H1 (cell line): ENCODE measurements at regions not wholly inside any gene's neighbourhood (a gene's known extent, or its start where the extent isn't known, plus 50 kb on each side); places are given as distances from the start of the nearest gene placed in this dataset.

Experiments used
- CTCF ChIA-PET: fragments of 300-600 bp; sonication (Branson Sonifier 250); formaldehyde crosslinking; loops from one replicate; lab custom pipeline; 2021; ENCODE audit not compliant: partially characterized antibody; lab: Charles Lee
- POLR2A ChIA-PET: fragments of 300-600 bp; sonication (Branson Sonifier 250); formaldehyde crosslinking; loops from one replicate; lab custom pipeline; 2021; ENCODE audit warnings: inconsistent platforms; ENCODE audit not compliant: partially characterized antibody; lab: Charles Lee
- DNase-seq, 2 experiments: peaks; one replicate each; pipeline versions ENCODE4 v3.0.0 to v3.0.0-alpha.2; 2010 to 2022; ENCODE audit warnings: low spot score in 2 of 2, low read depth in 1 of 2, mixed read lengths in 1 of 2
- FAIRE-seq: peaks from 2 replicates; lab custom pipeline; 2011; peaks lifted over from hg19 to GRCh38; lab: Jason Lieb, UNC
- H2AFZ ChIP-seq: 2 replicates; pipeline ENCODE4 v1.8.1; 2012; ENCODE audit warnings: low read length, inconsistent platforms
- H2AK5ac ChIP-seq: 2 replicates; pipeline ENCODE4 v1.6.1; 2013; ENCODE audit warnings: low read depth, low read length
- H2BK120ac ChIP-seq: replicated peaks from 2 replicates; pipeline ENCODE3; 2013; ENCODE audit warnings: low read depth, low read length, inconsistent platforms
- H2BK12ac ChIP-seq: 2 replicates; pipeline ENCODE4 v1.6.1; 2013; ENCODE audit warnings: low read depth, low read length
- H2BK15ac ChIP-seq: 2 replicates; pipeline ENCODE4 v1.6.1; 2013; ENCODE audit warnings: low read length
- H2BK20ac ChIP-seq: 2 replicates; pipeline ENCODE4 v1.6.1; 2013; ENCODE audit warnings: low read length
- H2BK5ac ChIP-seq: 2 replicates; pipeline ENCODE4 v1.6.1; 2013; ENCODE audit warnings: low read depth, low read length
- H3K14ac ChIP-seq: 2 replicates; pipeline ENCODE4 v1.6.1; 2013; ENCODE audit warnings: inconsistent platforms; ENCODE audit not compliant: insufficient read length
- H3K18ac ChIP-seq: 2 replicates; pipeline ENCODE4 v1.6.1; 2013; ENCODE audit warnings: low read length; ENCODE audit errors: extremely low read depth
- H3K23ac ChIP-seq: 2 replicates; pipeline ENCODE4 v1.6.1; 2013; ENCODE audit warnings: inconsistent platforms; ENCODE audit not compliant: insufficient read length
- H3K23me2 ChIP-seq: 2 replicates; pipeline ENCODE4 v1.6.1; 2013; ENCODE audit warnings: low read depth, low read length
- H3K27ac ChIP-seq: 2 replicates; pipeline ENCODE4 v1.6.1; 2011; ENCODE audit warnings: low read depth, low read length, inconsistent platforms
- H3K27me3 ChIP-seq, 4 experiments: replicated peaks in 1 of 4; 1 replicate in 1 of 4; 2 replicates in 3 of 4; pipeline versions ENCODE4 v1.6.1 to v1.8.1; 2011 to 2013; ENCODE audit warnings: low read length in 3 of 4, mild to moderate bottlenecking in 3 of 4, inconsistent platforms in 2 of 4, mixed read lengths in 2 of 4, moderate library complexity in 1 of 4; ENCODE audit not compliant: control insufficient read depth in 3 of 4, insufficient read depth in 3 of 4; ENCODE audit errors: extremely low read depth in 1 of 4
- H3K36me3 ChIP-seq, 4 experiments: 2 replicates each; pipeline versions ENCODE4 v1.6.1 to v1.8.1; 2011 to 2013; ENCODE audit warnings: mild to moderate bottlenecking in 4 of 4, low read length in 3 of 4, moderate library complexity in 2 of 4, control low read depth in 1 of 4, inconsistent platforms in 1 of 4; ENCODE audit not compliant: insufficient read depth in 4 of 4, control insufficient read depth in 2 of 4
- H3K4ac ChIP-seq: replicated peaks from 2 replicates; pipeline ENCODE3; 2013; ENCODE audit warnings: low read length, low read depth, mixed read lengths, inconsistent platforms; ENCODE audit not compliant: insufficient read length
- H3K4me1 ChIP-seq, 4 experiments: replicated peaks in 1 of 4; 1 replicate in 1 of 4; 2 replicates in 3 of 4; pipeline versions ENCODE4 v1.6.1 to v1.8.1; 2011 to 2013; ENCODE audit warnings: low read length in 3 of 4, inconsistent platforms in 2 of 4, mixed read lengths in 1 of 4; ENCODE audit not compliant: insufficient read depth in 4 of 4, control insufficient read depth in 3 of 4
- H3K4me2 ChIP-seq, 2 experiments: 2 replicates each; pipeline versions ENCODE4 v1.6.1 to v1.8.1; 2011 to 2013; ENCODE audit warnings: low read depth in 2 of 2, low read length in 2 of 2, control low read depth in 1 of 2, inconsistent platforms in 1 of 2, mild to moderate bottlenecking in 1 of 2; ENCODE audit not compliant: insufficient read depth in 1 of 2
- H3K4me3 ChIP-seq, 4 experiments: fragments of 200-600, 300-600 bp in 1 of 4; sonication (generic), shearing (Covaris generic), sonication (Bioruptor Twin) in 1 of 4; 2 replicates each; pipeline versions ENCODE4 v1.5.1 to v1.8.1; 2011 to 2016; ENCODE audit warnings: low read length in 4 of 4, low read depth in 3 of 4, control low read depth in 2 of 4, inconsistent platforms in 2 of 4, mild to moderate bottlenecking in 2 of 4, mixed read lengths in 1 of 4, moderate library complexity in 1 of 4; ENCODE audit not compliant: insufficient read depth in 2 of 4; ENCODE audit errors: extremely low read depth in 1 of 4
- H3K56ac ChIP-seq: replicated peaks from 2 replicates; pipeline ENCODE3; 2013; ENCODE audit warnings: low read depth, mild to moderate bottlenecking, mixed read lengths, low read length, inconsistent platforms; ENCODE audit not compliant: insufficient read length
- H3K79me1 ChIP-seq: 2 replicates; pipeline ENCODE4 v1.6.1; 2013; ENCODE audit warnings: low read depth, low read length, control low read depth
- H3K79me2 ChIP-seq, 2 experiments: 2 replicates each; pipeline versions ENCODE4 v1.6.1 to v1.8.1; 2012 to 2013; ENCODE audit warnings: low read length in 2 of 2, mild to moderate bottlenecking in 2 of 2, inconsistent platforms in 1 of 2; ENCODE audit not compliant: insufficient read depth in 2 of 2, control insufficient read depth in 1 of 2
- H3K9ac ChIP-seq, 4 experiments: replicated peaks in 1 of 4; 1 replicate in 1 of 4; 2 replicates in 3 of 4; pipeline versions ENCODE4 v1.6.1 to v1.8.1; 2011 to 2013; ENCODE audit warnings: low read depth in 3 of 4, low read length in 3 of 4, control low read depth in 2 of 4, mild to moderate bottlenecking in 2 of 4, moderate library complexity in 2 of 4, inconsistent platforms in 1 of 4; ENCODE audit errors: extremely low read depth in 1 of 4
- H3K9me3 ChIP-seq, 2 experiments: 2 replicates each; pipeline versions ENCODE4 v1.6.1 to v1.8.1; 2012 to 2013; ENCODE audit warnings: mild to moderate bottlenecking in 2 of 2, moderate library complexity in 2 of 2, control low read depth in 1 of 2, inconsistent platforms in 1 of 2, low read depth in 1 of 2, low read length in 1 of 2, mixed read lengths in 1 of 2; ENCODE audit not compliant: insufficient read depth in 2 of 2
- H4K20me1 ChIP-seq, 2 experiments: replicated peaks in 1 of 2; 2 replicates each; pipeline versions ENCODE3 to v1.8.1; 2011 to 2013; ENCODE audit warnings: inconsistent platforms in 2 of 2, low read length in 2 of 2, mild to moderate bottlenecking in 1 of 2; ENCODE audit not compliant: insufficient read depth in 2 of 2, control insufficient read depth in 1 of 2
- H4K5ac ChIP-seq: 2 replicates; pipeline ENCODE4 v1.6.1; 2013; ENCODE audit warnings: low read length, low read depth, mixed read lengths, inconsistent platforms; ENCODE audit not compliant: insufficient read length
- H4K8ac ChIP-seq: 2 replicates; pipeline ENCODE4 v1.8.0; 2013; ENCODE audit warnings: mild to moderate bottlenecking, moderate library complexity, low read length, inconsistent platforms; ENCODE audit not compliant: insufficient read depth; ENCODE audit errors: extremely low read depth
- H4K91ac ChIP-seq: replicated peaks from 2 replicates; pipeline ENCODE3; 2013; ENCODE audit warnings: low read length, mixed read lengths, inconsistent platforms; ENCODE audit not compliant: insufficient read length
- YY1 ChIP-seq: IDR thresholded peaks from 2 replicates; pipeline ENCODE4 v1.6.1; 2011; ENCODE audit warnings: low read depth, mild to moderate bottlenecking, low read length
- WGBS, 2 experiments: shearing (Covaris generic) in 1 of 2; methylation state at CpG; one replicate each; pipeline versions ENCODE4 v1.1.6 to v1.1.7; 2013 to 2015; ENCODE audit warnings: low lambda C conversion rate in 2 of 2, mixed read lengths in 2 of 2, inconsistent platforms in 1 of 2, low coverage in 1 of 2, missing lambda C conversion rate in 1 of 2; ENCODE audit not compliant: insufficient replicate concordance in 2 of 2, insufficient coverage in 1 of 2, insufficient read length in 1 of 2; ENCODE audit errors: extremely low coverage in 1 of 2, missing lambda C conversion rate in 1 of 2; 5-methylcytosine and 5-hydroxymethylcytosine counted together

DNA sequence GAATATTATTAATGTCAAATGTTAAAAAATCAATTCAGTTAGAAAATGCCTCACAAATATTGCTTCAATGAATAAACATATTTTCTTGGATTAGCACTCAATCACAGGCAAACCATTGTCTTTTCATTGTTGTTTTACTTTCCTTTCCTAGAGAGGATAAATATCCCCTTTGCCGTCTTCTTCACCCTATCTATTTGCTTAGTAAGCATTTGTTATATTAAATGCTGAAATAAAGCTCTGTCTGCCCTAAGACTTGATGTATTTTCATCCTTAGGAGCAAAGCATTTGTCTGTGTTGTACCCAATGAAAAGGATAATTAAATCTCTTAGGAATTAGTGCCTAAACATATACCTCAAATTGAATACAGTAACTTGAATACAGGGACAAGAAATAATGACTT is 1071.2 kb upstream of the GYPC start:
- Histone ChIP-seq H4K20me1 (no peaks in the 10 kb centered on the region), H4K8ac (no peak overlapping the region), H4K91ac (no peak overlapping the region), H3K23ac (no peak overlapping the region), H3K27ac (no peak overlapping the region), H3K27me3 (no peaks in the 10 kb centered on the region), H3K56ac (no peak overlapping the region), H3K9ac (no peak overlapping the region), H2BK15ac (no peak overlapping the region), H2AFZ (no peak overlapping the region), H3K79me2 (no peaks in the 10 kb centered on the region), H3K4ac (no peak overlapping the region), H3K23me2 (no peaks in the 10 kb centered on the region), H3K18ac (no peak overlapping the region), H4K5ac (no peak overlapping the region), H3K36me3 (no peaks in the 10 kb centered on the region), H3K14ac (no peak overlapping the region), H2AK5ac (no peak overlapping the region), H2BK20ac (no peak overlapping the region), H2BK120ac (no peak overlapping the region), H3K4me1 (no peaks in the 10 kb centered on the region), H3K79me1 (no peaks in the 10 kb centered on the region), H3K9me3 (no peaks in the 10 kb centered on the region), H3K4me2 (no peak overlapping the region), H3K4me3 (no peak overlapping the region), H2BK5ac (no peak overlapping the region), H2BK12ac (no peak overlapping the region)
- 85% methylated on average over 1 of the region's 1 CpG; no CpG with 5 or more reads in 1 of the 2 experiments for WGBS, 2 experiments
- ChIA-PET POLR2A (no interaction called here), CTCF (no interaction called here)
- no peak for DNase-seq
- no peak for FAIRE-seq
- no peak for TF ChIP-seq YY1
